GM18508 (cell line): ENCODE measurements at regions not wholly inside any gene's neighbourhood (a gene's known extent, or its start where the extent isn't known, plus 50 kb on each side); places are given as distances from the start of the nearest gene placed in this dataset.

Experiments used
- ATAC-seq: cut with Tn5 transposase; IDR thresholded peaks from one replicate; pipeline ENCODE4 v1.9.1; 2021; ENCODE audit warnings: moderate number of reproducible peaks; ENCODE audit not compliant: insufficient read depth, unreplicated experiment

- ATAC-seq, result no peak
Measured at GRCh38 chr2:122003196-122003940, 247.9 kb downstream of the TSN start.

GRCh38 chr2:122007126-122007525 lies 251.7 kb downstream of the TSN start:
- ATAC-seq, result no peak

DNA sequence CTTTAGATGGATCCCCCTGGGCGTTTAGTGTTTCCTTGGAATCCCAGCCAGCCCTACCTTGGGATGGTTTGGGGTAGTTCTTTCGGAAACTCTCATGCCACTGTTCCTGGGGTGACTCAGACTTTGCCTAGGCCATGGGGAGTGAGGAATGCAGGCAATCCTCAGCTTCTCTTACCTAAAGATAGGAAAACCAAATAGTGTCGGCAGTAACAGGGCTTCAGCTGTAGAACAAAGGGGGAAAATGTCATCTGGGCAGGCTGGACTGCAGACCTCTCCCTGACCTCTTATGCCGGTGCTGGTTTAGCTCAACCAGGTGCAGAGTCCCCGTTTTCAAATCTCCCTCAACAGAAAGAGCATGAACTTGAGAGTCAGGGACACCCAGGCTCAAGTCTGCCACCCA lies 252.1 kb downstream of the TSN start:
- ATAC-seq, result no peak

- ATAC-seq, result no peak
Measured at GRCh38 chr2:122009561-122009960, 254.1 kb downstream of the TSN start.

DNA sequence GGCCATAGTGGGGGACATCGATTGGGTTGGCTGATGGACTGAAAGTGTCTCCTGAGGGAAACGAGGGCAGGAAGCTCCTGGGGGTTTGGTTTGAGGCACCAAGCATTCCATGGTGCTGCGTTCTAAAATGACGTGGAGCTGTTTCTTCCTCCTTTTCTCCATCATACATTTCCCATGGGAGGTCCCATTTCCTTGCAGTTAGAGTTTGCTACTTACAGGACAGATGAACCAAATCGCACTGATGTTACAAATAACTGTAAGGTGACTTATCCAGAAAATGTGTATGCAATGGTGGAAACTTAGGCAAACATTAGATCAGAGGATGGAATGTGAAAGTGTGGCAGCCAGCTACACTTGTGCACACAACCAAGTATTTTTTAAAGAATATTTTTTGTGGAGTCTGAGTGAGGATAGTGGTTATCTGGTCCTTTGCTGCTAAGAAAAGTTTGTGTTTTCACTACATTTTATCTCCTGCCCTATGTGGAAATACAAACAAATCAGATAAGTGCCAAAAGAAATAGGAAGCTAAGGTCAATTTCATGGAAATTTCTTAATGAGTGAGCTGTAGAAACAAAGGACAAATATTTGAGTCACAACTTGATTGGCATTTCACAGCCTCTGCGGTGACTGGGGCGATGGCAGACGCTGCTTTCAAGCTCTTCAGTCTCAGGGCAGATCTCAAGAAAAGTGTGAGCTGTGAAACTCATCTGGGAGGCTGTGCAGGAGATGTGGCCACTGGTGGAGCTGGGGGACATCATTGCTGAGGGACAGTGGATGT lies 256.2 kb downstream of the TSN start:
- no peak for ATAC-seq

GRCh38 chr2:122018736-122019135 lies 263.3 kb downstream of the TSN start:
- ATAC-seq, result no peak

GRCh38 chr2:122019724-122020123 lies 264.3 kb downstream of the TSN start:
- no peak for ATAC-seq

DNA sequence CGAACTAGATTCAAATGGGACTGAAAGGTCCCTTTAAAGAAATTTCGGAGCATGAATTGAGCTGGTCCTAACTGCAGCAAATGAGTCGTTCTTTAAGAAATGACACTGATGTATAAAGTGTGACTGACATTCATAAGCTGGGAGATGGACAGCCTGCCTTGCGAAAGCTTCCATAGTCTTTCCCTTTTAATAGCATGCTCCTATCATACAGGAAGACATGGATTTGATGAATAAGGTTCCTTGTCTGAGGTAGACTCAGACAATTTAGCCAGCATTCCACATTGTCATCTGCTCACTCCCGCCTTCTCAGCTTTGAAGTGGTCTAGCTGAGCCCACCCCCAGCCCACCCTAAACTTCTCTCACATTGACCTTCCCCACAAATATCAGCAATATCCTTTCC lies 264.9 kb downstream of the TSN start:
- no peak for ATAC-seq

DNA sequence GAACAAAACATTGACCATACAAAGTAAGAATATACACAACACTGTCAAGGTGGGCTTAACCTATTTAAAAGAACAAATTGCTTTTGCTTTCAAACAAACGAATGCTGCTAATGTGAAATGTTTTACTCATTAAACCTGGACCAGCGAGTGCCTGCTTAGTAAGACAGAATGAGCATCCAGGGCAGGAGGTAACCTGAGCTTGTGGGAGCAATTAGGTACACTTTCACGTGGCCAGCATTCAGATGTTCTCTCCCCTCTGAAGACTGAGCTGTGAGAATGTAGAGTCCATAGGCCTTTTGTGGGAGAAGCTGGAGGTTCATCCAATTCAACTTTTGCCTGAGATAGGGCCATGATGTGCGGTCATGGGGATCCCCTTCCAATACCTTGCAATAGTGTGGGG lies 266.5 kb downstream of the TSN start:
- ATAC-seq, result no peak

- no peak for ATAC-seq
Measured at GRCh38 chr2:122022531-122022930, 267.1 kb downstream of the TSN start.

DNA sequence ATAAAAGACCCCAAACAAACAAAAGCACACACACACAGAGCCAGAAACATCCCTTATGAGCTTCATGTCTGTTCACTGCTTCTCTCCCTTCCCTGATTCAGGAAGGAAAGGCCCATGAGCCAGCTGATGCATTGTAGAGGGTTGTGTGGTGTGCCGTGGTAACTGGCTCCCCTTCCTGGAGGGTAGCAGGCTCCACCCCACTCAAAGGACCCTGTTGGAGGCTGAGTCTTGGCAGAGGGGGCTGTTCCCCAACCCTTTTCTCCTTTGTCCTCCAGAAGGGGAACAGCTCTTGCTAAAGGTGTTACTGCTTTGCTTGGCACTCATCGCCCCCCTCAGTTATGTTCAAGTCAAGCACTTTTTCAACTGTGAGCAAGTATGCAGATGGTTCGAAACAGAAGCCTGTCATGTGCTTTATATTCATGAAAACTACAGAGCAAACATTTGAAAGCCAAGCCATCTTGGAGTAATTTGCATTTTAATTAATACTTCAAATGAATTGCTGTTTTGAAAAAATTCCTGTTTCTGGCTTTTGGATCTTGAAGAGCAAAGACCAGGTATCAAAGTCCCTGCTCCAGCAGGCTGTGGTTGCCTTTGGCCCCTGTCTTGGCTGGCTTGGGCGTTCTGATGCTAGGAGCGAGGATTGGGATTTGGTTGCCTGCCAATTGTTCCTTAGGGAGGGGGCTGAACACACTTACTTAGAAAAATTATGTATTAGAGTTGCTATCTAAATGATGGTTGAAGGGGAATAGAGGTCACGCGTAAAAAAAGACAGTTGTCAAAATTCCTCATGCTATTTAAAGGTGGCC lies 267.8 kb downstream of the TSN start:
- ATAC-seq, result no peak

DNA sequence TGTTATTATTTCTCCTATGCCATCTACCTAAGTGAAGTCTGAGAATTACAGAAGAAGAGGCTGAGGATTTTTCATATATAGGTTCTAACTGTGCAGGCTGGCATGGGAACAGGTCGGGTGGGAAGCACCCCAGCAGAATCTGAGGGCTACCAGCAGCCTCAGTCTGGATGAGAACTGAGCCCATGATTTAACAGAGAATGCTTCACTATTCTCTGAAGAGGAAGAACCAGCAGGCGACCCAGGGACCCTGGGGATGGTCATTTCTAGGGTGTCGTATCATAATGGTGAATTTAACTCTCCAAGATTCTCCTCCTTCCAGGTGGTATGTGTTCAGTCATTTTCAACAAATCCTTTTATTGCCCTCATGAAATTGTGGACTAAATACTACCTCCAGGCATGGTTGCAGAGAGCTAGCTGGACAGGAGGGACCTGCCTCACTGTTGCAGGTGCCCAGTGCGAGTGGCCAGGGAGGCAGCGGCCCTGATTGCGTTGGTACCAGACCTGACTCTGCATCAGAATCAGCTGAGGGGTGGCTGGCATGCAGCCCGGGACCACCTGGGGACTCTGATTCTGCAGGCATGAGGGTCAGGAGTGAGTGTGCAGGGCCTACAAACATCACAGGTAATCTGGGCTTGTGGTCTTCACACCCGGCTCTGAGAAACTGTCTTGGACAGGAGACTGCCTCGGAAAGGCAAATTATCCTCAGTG lies 272.2 kb downstream of the TSN start:
- ATAC-seq, result no peak

- no peak for ATAC-seq
Measured at GRCh38 chr2:122028371-122029100, 273.1 kb downstream of the TSN start.

GRCh38 chr2:122029456-122029855 lies 274.0 kb downstream of the TSN start:
- ATAC-seq, result no peak

- ATAC-seq, result no peak
Measured at GRCh38 chr2:122029945-122030344, 274.5 kb downstream of the TSN start.

GRCh38 chr2:122031544-122032263 lies 276.3 kb downstream of the TSN start:
- ATAC-seq, result no peak

- ATAC-seq, result no peak
Measured at GRCh38 chr2:122032264-122032645, 276.8 kb downstream of the TSN start.

DNA sequence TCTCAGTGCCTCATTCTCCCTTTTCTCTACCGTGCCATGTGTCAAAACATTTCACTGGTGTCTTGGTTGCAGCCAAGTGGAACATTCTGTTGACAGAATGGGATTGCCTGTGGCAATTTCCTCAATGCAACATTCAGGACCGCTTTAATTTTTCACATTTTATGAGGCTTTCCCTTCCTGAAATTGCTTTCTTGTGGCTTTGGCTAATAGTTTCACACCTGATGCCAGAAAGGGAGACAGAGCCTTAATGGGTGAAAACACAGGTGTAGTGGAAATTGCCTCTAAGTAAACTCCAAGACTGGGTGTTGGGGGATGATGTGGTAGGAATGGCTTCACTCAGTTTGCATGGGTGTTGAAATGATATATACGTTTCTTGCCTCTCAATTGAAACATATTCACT lies 278.3 kb downstream of the TSN start:
- ATAC-seq, result no peak

GRCh38 chr2:122034344-122034743 lies 278.9 kb downstream of the TSN start:
- no peak for ATAC-seq
